Smooth muscle cell (in vitro differentiated cells): ENCODE measurements at regions not wholly inside any gene's neighbourhood (a gene's known extent, or its start where the extent isn't known, plus 50 kb on each side); places are given as distances from the start of the nearest gene placed in this dataset.

Source experiments
- DNase-seq: peaks from one replicate; lab custom pipeline; 2025; ENCODE audit not compliant: unreplicated experiment; lab: John Stamatoyannopoulos, UW
- H2AFZ ChIP-seq: fragments of 200-600 bp; sonication (generic); 2 replicates; pipeline ENCODE4 v1.6.0; 2016; ENCODE audit warnings: antibody characterized with exemption, low read depth, mild to moderate bottlenecking
- H3F3A ChIP-seq: fragments of 200-600 bp; sonication (generic); 2 replicates; pipeline ENCODE4 v1.6.0; 2017; ENCODE audit warnings: antibody characterized with exemption, low read depth
- H3K27ac ChIP-seq: fragments of 200-600 bp; sonication (generic); 2 replicates; pipeline ENCODE4 v1.5.1; 2016; ENCODE audit warnings: low read depth, mild to moderate bottlenecking
- H3K27me3 ChIP-seq: fragments of 200-600 bp; sonication (generic); 2 replicates; pipeline ENCODE4 v1.6.1; 2016; ENCODE audit warnings: low read depth, mild to moderate bottlenecking
- H3K36me3 ChIP-seq: fragments of 200-600 bp; sonication (generic); 2 replicates; pipeline ENCODE4 v1.5.1; 2016; ENCODE audit warnings: low read depth
- H3K4me1 ChIP-seq: fragments of 200-600 bp; sonication (generic); 2 replicates; pipeline ENCODE4 v1.5.1; 2016; ENCODE audit warnings: low read depth
- H3K4me2 ChIP-seq: fragments of 200-600 bp; sonication (generic); 2 replicates; pipeline ENCODE4 v1.6.0; 2016; ENCODE audit warnings: mild to moderate bottlenecking
- H3K4me3 ChIP-seq: fragments of 200-600 bp; sonication (generic); 2 replicates; pipeline ENCODE4 v1.5.1; 2016; ENCODE audit warnings: mild to moderate bottlenecking
- H3K79me2 ChIP-seq: fragments of 200-600 bp; sonication (generic); 2 replicates; pipeline ENCODE4 v1.6.0; 2016; ENCODE audit warnings: low read depth, mild to moderate bottlenecking
- H3K9ac ChIP-seq: fragments of 200-600 bp; sonication (generic); 2 replicates; pipeline ENCODE4 v1.6.0; 2016; ENCODE audit warnings: low read depth
- H3K9me3 ChIP-seq: fragments of 200-600 bp; sonication (generic); replicated peaks from 2 replicates; pipeline ENCODE4 v1.5.1; 2016; ENCODE audit warnings: low read depth
- H4K20me1 ChIP-seq: fragments of 200-600 bp; sonication (generic); 2 replicates; pipeline ENCODE4 v1.6.0; 2016; ENCODE audit warnings: low read depth
- CTCF ChIP-seq: fragments of 200-600 bp; sonication (generic); IDR thresholded peaks from 2 replicates; pipeline ENCODE4 v1.5.1; 2017; ENCODE audit warnings: borderline replicate concordance, mild to moderate bottlenecking, antibody characterized with exemption; ENCODE audit not compliant: insufficient read depth, poor library complexity, severe bottlenecking
- WGBS: methylation state at CpG from one replicate; pipeline ENCODE4 v1.1.7; 2016; ENCODE audit warnings: low lambda C conversion rate; 5-methylcytosine and 5-hydroxymethylcytosine counted together

- 85% methylated on average over 2 of the region's 2 CpGs for WGBS
- H3K9ac ChIP-seq: no peak overlapping the region
- H3K27me3 ChIP-seq: no peaks in the 10 kb centered on the region
- H3K9me3 ChIP-seq: no peaks in the 10 kb centered on the region
- no peaks in the 10 kb centered on the region for H3K79me2 ChIP-seq
- H4K20me1 ChIP-seq: no peaks in the 10 kb centered on the region
- H3K4me1 ChIP-seq: no peaks in the 10 kb centered on the region
- TF ChIP-seq CTCF: no peak
- no peak overlapping the region for H3K4me3 ChIP-seq
- no peak overlapping the region for H3K4me2 ChIP-seq
- H3K27ac ChIP-seq: no peak overlapping the region
- no peaks in the 10 kb centered on the region for H3K36me3 ChIP-seq
- DNase-seq: no peak
- H2AFZ ChIP-seq: no peak overlapping the region
- no peaks in the 10 kb centered on the region for H3F3A ChIP-seq
Measured at GRCh38 chr13:109285586-109285985, 500.8 kb downstream of the IRS2 start.

DNA sequence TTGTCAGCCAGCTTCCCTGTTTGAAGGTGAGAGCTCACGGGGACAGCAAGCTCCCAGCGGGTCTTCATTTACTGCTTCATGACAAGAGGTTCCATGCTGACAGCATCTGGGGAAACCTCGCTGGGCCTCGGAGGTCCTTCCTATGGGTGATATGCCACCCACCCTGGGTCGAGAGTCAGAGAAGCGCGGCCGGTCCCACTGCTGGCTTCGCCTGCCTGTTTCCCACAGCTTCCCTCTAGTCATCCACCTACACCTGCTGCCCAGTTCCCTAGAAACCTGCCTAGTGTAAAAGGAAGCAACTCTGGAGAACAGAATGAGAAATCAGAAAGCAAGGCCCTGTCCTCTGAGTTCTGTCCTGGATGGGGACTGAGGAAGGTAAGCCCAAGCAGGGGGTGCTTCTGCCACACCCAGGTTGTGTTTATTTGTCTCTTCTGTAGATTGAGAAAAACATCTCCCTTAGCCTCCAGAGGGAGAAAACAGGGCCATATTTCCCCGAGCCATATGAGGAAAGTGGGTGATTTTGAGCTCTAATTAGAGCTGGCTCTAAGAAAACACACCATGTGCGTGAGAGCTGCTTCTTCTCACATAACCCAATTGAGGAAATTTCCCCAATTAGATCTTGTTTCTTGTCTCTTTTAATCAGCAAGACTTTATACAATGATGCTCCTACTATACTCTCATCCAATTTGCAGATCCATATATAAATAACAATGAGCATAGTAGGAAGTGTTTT is 504.3 kb downstream of the IRS2 start:
- no peak overlapping the region for H3K4me3 ChIP-seq
- H3K4me1 ChIP-seq: no peaks in the 10 kb centered on the region
- H2AFZ ChIP-seq: no peak overlapping the region
- H4K20me1 ChIP-seq: no peaks in the 10 kb centered on the region
- no peak overlapping the region for H3K27ac ChIP-seq
- H3K79me2 ChIP-seq: no peaks in the 10 kb centered on the region
- 93% methylated on average over 11 of the region's 11 CpGs for WGBS
- no peak overlapping the region for H3K9ac ChIP-seq
- no peaks in the 10 kb centered on the region for H3K36me3 ChIP-seq
- no peak for DNase-seq
- H3F3A ChIP-seq: no peaks in the 10 kb centered on the region
- TF ChIP-seq CTCF: no peak
- no peak overlapping the region for H3K4me2 ChIP-seq
- H3K27me3 ChIP-seq: no peaks in the 10 kb centered on the region
- H3K9me3 ChIP-seq: no peaks in the 10 kb centered on the region

DNA sequence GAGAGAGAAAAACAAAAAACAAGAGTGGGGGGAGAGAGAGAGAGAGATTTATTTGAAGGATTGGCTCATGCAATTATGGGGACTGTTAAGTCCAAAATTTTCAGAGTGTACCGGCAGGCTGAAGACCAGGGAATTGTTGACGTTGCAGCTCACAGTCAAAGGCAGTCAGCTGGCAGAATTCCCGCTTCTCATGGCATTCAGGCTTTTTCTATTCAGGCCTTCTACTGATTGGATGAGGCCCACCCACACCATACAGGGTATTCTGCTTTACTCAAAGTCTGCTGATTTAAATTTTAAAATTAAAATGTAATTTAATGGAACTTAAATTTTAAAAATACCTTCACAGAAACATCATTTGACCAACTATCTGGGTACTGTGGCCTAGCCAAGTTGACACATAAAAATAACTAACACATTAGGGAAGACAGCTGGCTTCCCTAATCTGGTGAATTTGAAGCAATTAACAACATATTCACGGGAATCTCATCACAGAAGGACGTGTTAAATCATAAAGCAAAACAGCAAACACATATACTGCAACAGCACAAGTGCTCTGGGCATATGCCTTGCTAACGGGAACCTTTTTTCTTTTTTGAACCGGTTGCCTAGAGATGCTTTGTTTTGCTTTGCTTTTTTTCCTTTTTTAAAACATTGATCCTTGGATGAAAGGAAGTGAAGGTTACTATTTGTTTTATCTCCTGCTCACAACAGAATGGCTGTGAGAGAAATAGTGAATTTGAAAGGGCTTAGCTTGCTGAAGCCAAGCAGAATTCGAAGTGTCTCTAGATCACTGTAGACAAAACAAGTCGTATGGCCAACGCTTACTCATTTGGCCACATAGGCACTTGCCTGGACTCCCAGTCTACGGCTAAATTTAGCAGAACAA is 505.1 kb downstream of the IRS2 start:
- H3K79me2 ChIP-seq: no peaks in the 10 kb centered on the region
- no peaks in the 10 kb centered on the region for H4K20me1 ChIP-seq
- no peak overlapping the region for H3K9ac ChIP-seq
- DNase-seq: no peak
- no peaks in the 10 kb centered on the region for H3K27me3 ChIP-seq
- H3K36me3 ChIP-seq: no peaks in the 10 kb centered on the region
- no peak overlapping the region for H3K4me2 ChIP-seq
- H3K4me1 ChIP-seq: no peaks in the 10 kb centered on the region
- 91% methylated on average over 11 of the region's 11 CpGs for WGBS
- no peak for TF ChIP-seq CTCF
- no peaks in the 10 kb centered on the region for H3K9me3 ChIP-seq
- no peaks in the 10 kb centered on the region for H3F3A ChIP-seq
- H3K4me3 ChIP-seq: no peak overlapping the region
- H3K27ac ChIP-seq: no peak overlapping the region
- no peak overlapping the region for H2AFZ ChIP-seq
